ELR (cell line): ENCODE measurements at regions not wholly inside any gene's neighbourhood (a gene's known extent, or its start where the extent isn't known, plus 50 kb on each side); places are given as distances from the start of the nearest gene placed in this dataset.

Source experiments
- DNase-seq: peaks from one replicate; pipeline ENCODE4 v3.0.0-alpha.2; 2015; ENCODE audit warnings: low read depth

DNA sequence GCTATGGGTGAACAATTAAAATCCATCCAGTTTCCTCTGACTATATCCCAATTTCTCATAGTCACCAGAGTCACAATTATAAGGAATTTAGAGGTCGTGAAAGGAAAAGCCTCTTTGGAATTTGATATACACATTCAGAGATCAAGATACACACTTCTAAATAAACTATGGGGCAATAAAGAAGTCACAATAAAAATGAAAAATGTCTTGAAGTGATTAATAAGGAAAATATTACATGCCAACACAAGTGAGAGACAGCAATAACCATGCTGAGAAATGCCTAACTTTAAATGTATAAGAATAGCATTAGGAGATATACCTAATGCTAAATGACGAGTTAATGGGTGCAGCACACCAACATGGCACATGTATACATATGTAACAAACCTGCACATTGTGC, 54.9 kb upstream of the ADAMTS19 start:
- no peak for DNase-seq

DNA sequence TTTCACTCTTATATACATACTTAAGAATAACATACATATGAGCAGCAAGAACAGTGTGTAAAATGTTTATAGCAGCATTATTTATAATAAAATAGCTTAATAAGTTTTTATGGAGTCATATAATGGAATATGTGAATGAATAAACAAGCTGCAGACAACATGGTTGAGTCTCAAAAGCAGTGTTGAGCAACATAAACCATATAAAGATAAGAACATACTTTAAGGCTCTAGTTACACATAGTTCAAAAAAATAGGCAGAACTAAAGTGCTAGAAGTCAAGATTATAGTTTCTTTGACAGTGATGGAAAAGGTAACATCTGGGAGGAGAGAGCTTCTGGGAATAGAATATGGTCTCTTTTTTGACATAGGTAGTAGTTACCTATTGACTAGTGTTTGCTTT, 53.7 kb upstream of the ADAMTS19 start:
- DNase-seq, result no peak
